GM12874 (cell line): ENCODE measurements at regions not wholly inside any gene's neighbourhood (a gene's known extent, or its start where the extent isn't known, plus 50 kb on each side); places are given as distances from the start of the nearest gene placed in this dataset.

Source experiments
- TF ChIP-seq, protein P1 (sequence below): IDR thresholded peaks from 2 replicates; pipeline ENCODE4 v1.5.1; 2011; ENCODE audit warnings: low read depth, mild to moderate bottlenecking, control low read depth, low read length, moderate library complexity; ENCODE audit not compliant: insufficient read depth

DNA sequence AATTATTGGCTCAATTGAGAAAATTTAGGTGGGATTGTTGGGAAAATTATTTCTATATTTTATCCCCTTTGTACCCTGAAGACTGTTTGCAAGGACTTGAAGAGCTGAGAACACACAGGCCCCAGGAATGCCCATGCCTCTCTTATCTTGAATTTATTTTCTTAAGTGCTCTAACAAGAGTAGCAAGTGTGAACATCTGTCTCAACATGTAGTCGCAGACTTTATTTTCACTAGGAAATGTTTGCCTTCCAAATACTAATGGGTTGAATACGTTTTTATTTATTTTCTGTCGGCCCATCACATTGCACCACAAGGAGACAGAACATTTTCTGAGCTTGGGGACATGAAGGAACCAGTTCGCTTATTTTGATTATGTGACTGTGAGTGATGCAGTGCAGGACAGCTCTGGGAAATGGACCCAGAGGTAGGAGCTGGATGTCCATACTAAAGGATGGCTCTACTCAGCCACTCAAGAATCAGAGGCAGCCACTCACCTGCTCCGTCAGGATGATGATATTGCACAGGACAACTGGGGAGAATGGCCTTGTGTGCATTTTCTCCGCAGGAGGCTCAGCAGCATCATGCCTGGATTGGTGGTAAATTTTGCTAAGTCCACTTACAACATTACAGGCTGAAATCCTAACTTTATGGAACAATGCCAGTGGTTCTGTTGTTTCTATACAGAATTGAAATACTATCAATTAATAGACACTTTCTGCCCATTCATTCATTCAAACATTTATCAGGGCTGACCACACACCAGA lies 332.7 kb downstream of the FGFR2 start:
- TF ChIP-seq, protein P1, sequence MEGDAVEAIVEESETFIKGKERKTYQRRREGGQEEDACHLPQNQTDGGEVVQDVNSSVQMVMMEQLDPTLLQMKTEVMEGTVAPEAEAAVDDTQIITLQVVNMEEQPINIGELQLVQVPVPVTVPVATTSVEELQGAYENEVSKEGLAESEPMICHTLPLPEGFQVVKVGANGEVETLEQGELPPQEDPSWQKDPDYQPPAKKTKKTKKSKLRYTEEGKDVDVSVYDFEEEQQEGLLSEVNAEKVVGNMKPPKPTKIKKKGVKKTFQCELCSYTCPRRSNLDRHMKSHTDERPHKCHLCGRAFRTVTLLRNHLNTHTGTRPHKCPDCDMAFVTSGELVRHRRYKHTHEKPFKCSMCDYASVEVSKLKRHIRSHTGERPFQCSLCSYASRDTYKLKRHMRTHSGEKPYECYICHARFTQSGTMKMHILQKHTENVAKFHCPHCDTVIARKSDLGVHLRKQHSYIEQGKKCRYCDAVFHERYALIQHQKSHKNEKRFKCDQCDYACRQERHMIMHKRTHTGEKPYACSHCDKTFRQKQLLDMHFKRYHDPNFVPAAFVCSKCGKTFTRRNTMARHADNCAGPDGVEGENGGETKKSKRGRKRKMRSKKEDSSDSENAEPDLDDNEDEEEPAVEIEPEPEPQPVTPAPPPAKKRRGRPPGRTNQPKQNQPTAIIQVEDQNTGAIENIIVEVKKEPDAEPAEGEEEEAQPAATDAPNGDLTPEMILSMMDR, result no peak

DNA sequence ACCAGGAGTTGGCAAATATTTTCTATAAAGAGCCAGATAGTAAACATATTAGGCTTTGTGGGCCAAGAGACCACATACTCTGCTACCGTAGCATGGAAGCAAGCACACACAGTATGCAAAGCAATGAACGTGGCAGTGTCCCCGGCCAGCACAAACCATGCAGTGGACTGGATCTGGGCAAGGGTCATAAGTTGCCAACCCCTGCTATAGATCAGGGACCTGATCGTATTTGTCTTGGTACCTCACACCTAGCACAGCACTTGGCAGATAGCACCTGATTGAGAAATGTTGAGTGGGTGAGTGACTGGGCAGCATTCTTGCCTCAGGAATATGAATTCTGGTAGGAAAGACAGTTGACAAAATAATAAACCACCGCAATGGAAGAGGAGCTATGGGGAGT lies 331.9 kb downstream of the FGFR2 start:
- TF ChIP-seq, protein P1, result no peak

DNA sequence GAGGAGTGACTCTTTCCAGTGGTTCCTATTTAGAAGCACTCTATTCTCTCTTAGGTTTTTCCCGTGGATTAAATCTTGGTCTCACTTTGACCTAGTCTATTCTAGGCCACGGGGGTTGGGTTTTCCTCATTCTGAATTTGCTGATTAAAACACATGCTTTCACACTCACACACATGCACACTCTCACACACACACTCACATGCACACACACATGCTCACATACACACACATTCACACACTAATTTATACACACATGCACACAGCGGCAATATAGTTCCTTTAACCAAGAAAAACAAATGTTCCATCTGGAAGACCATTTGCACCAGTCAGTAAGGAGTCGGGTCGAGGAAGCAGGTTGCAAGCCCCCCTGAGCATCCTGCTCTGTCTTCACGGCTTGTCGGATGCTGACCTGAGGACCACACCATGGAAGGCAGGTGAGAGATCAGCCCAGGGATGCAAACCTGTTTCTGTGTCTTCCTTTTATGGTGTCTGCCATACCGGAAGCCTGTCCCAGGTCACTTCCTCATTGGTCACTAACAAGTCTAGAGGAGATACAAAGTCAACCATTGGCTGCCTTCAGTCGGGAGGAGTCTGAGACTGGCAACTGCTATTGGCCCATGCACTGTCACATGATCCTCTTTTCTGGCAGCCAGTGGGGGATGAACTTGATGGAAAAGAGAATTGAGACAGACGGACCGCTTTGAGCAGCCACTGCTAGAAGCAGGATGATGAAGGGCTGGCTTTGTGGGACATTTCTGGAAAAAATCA lies 330.8 kb downstream of the FGFR2 start:
- TF ChIP-seq, protein P1, result no peak

DNA sequence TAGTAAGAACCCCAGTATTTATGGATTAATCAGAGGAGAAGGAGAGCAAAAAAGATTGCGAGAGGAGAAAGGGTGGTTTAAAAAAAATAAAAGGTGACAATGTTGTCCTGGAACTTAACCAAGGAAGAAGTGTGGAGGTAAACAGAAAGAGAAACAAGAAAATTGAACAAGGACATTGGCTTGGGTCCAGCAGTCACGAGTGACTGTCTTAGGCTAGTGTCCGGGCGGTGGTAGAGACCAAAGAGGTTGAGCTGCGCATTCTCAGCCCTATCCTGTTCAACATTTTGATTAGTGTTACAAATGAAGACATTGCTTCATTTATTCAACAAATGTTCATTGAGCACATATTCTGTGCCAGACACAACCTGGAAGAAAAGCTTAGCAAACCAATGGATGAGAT lies 329.9 kb downstream of the FGFR2 start:
- TF ChIP-seq, protein P1, result no peak

DNA sequence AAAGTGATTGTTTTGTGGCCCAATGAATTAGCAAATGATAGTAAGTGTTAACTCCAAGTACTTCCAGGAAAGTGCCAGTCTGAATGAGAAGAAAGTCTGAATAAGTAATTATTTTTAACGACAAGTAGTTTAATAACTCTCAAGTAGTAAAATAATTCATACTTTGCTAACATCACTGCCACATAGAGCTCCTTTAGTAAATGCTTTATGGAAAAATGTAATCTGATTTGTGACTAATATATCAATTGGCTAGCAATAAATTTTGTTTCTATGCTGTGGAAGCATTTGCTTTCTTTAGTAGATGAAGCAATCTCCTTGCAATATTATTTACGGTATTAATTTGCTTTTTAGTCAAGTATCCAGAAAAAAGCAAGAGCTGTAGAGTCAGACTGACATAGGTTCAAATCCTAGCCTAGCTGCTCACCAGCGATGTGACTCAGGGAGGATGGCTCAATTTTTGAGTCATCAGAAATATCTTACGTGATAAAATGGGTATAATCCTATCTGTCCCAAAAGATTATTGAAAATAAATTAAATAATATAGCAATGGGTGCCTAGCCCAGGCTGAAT lies 329.3 kb downstream of the FGFR2 start:
- TF ChIP-seq, protein P1, result no peak

DNA sequence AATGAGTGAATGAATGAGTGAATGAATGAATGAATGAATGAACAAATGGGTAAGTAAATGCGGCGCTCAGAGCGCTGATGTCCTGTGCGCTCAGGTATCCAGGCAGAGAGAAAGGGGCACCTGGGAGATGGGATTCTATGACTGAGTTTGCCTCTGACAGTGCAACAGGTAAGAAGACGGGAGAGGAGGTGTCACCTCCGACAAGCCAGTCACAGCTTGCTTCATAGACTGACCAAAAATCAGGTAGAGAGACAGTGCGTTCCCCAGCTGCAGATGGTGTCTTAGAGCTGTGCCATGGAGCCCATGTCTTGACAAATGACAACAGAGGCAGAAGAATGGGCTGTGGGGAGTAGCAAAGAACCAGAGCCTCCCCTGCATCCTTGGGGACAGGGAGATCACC lies 327.3 kb downstream of the FGFR2 start:
- TF ChIP-seq, protein P1, result no peak

DNA sequence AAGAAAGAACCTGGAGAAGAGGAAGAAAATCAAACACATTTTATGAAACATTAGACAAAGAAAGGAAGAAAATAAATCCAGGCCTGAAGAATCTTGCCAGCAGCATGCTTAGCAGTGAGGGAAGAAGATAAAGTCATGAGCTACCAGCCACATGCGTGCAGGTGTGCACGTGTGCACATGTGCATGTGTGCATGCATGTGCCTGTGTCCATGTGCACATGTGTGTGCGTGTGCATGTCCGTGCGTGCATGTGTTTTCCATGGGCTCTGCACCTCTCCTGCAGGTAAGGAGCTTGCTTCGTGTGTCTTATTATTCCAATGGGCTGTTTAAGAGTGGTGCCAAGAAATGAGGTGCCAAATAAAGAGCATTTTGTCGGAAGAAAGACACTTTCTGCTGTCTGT lies 322.2 kb downstream of the FGFR2 start:
- TF ChIP-seq, protein P1, result no peak
